ENCODE measurements at regions not wholly inside any gene's neighbourhood (a gene's known extent, or its start where the extent isn't known, plus 50 kb on each side); places are given as distances from the start of the nearest gene placed in this dataset.

GRCh38 chr4:182091128-182091527, 152.1 kb upstream of the TENM3 start:
- no peak for ATAC-seq (ENCODE audit: low read depth)
- H3K27ac ChIP-seq (ENCODE audit: poor library complexity, severe bottlenecking) = no peak overlapping the region
- no peaks in the 10 kb centered on the region for H3K27me3 ChIP-seq (ENCODE audit: insufficient read depth, poor library complexity, severe bottlenecking)
- DNase-seq (ENCODE audit: low spot score) = no peak
- TF ChIP-seq, protein P1, sequence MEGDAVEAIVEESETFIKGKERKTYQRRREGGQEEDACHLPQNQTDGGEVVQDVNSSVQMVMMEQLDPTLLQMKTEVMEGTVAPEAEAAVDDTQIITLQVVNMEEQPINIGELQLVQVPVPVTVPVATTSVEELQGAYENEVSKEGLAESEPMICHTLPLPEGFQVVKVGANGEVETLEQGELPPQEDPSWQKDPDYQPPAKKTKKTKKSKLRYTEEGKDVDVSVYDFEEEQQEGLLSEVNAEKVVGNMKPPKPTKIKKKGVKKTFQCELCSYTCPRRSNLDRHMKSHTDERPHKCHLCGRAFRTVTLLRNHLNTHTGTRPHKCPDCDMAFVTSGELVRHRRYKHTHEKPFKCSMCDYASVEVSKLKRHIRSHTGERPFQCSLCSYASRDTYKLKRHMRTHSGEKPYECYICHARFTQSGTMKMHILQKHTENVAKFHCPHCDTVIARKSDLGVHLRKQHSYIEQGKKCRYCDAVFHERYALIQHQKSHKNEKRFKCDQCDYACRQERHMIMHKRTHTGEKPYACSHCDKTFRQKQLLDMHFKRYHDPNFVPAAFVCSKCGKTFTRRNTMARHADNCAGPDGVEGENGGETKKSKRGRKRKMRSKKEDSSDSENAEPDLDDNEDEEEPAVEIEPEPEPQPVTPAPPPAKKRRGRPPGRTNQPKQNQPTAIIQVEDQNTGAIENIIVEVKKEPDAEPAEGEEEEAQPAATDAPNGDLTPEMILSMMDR (IDR thresholded peaks at IDR 0.05; ENCODE audit: poor library complexity, severe bottlenecking) = no peak
- H3K36me3 ChIP-seq (ENCODE audit: low read depth) = no peaks in the 10 kb centered on the region
- H3K4me1 ChIP-seq (ENCODE audit: insufficient read depth, poor library complexity, severe bottlenecking) = no peaks in the 10 kb centered on the region
- no peaks in the 10 kb centered on the region for H3K9me3 ChIP-seq (ENCODE audit: severe bottlenecking)
- no peak overlapping the region for H3K4me3 ChIP-seq (ENCODE audit: severe bottlenecking)

DNA sequence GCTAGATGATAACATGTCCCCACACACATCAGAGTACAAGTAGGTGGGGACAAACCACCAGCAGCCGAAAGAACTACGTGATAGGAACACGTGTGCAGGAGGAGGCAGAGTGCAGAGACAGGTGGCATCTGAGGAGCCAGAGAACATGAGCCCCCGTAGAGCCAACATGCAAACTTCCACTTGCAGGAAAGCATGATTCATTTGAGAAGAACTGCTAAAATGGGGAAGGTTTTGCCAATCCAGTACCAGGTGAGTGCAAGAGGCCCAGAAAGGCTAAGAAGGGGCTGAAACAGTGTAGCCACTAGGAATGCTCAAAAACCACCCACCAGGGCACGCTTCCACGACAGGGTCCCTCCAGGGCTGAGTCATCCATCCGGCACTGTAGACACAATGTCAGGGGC, 149.8 kb upstream of the TENM3 start:
- Histone ChIP-seq H3K27me3 (ENCODE audit: insufficient read depth, poor library complexity, severe bottlenecking) (no peaks in the 10 kb centered on the region), H3K36me3 (ENCODE audit: low read depth) (no peaks in the 10 kb centered on the region), H3K9me3 (ENCODE audit: severe bottlenecking) (no peaks in the 10 kb centered on the region), H3K27ac (ENCODE audit: poor library complexity, severe bottlenecking) (no peak overlapping the region), H3K4me3 (ENCODE audit: severe bottlenecking) (no peak overlapping the region), H3K4me1 (ENCODE audit: insufficient read depth, poor library complexity, severe bottlenecking) (no peaks in the 10 kb centered on the region)
- TF ChIP-seq, protein P1 (IDR thresholded peaks at IDR 0.05; ENCODE audit: poor library complexity, severe bottlenecking) = no peak
- DNase-seq (ENCODE audit: low spot score) (no peak), ATAC-seq (ENCODE audit: low read depth) (no peak)

GRCh38 chr4:182093935-182094334, 149.3 kb upstream of the TENM3 start:
- no peaks in the 10 kb centered on the region for H3K27me3 ChIP-seq (ENCODE audit: insufficient read depth, poor library complexity, severe bottlenecking)
- TF ChIP-seq, protein P1 (IDR thresholded peaks at IDR 0.05; ENCODE audit: poor library complexity, severe bottlenecking) = no peak
- no peaks in the 10 kb centered on the region for H3K4me1 ChIP-seq (ENCODE audit: insufficient read depth, poor library complexity, severe bottlenecking)
- no peak for ATAC-seq (ENCODE audit: low read depth)
- no peaks in the 10 kb centered on the region for H3K36me3 ChIP-seq (ENCODE audit: low read depth)
- no peak for DNase-seq (ENCODE audit: low spot score)
- H3K27ac ChIP-seq (ENCODE audit: poor library complexity, severe bottlenecking) = no peak overlapping the region
- H3K9me3 ChIP-seq (ENCODE audit: severe bottlenecking) = no peaks in the 10 kb centered on the region
- no peak overlapping the region for H3K4me3 ChIP-seq (ENCODE audit: severe bottlenecking)

- Histone ChIP-seq H3K4me1 (ENCODE audit: insufficient read depth, poor library complexity, severe bottlenecking) (no peaks in the 10 kb centered on the region), H3K27me3 (ENCODE audit: insufficient read depth, poor library complexity, severe bottlenecking) (no peaks in the 10 kb centered on the region), H3K9me3 (ENCODE audit: severe bottlenecking) (no peaks in the 10 kb centered on the region), H3K27ac (ENCODE audit: poor library complexity, severe bottlenecking) (no peak overlapping the region), H3K36me3 (ENCODE audit: low read depth) (no peaks in the 10 kb centered on the region), H3K4me3 (ENCODE audit: severe bottlenecking) (no peak overlapping the region)
- TF ChIP-seq, protein P1 (IDR thresholded peaks at IDR 0.05; ENCODE audit: poor library complexity, severe bottlenecking) = no peak
- no peak for DNase-seq (ENCODE audit: low spot score)
- peak; percentile 51; the same call in 1 of the 3 replicates for ATAC-seq (ENCODE audit: low read depth)
These were observed 141.6 kb upstream of the TENM3 start for GRCh38 chr4:182101618-182102017.

DNA sequence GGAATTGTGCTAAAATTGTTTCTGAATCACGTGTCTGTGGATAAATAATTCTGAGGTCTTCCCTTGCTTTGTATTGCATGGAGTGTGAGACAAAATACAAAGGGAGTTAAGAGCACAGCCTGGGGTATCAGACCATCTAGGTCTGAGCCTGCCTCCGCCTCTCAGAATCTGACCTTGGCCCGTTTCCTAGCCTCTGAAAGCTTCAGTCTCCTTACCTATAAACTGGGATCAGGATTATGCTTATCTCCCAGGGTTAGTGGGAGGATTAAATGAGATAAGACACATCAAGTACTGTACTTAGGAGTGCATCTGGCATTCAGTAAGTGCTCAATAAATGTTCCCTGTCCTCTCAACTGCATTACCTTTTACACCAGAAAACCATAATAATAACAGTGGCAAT, 140.6 kb upstream of the TENM3 start:
- Histone ChIP-seq H3K27ac (ENCODE audit: poor library complexity, severe bottlenecking) (no peak overlapping the region), H3K4me3 (ENCODE audit: severe bottlenecking) (no peak overlapping the region), H3K4me1 (ENCODE audit: insufficient read depth, poor library complexity, severe bottlenecking) (no peaks in the 10 kb centered on the region), H3K36me3 (ENCODE audit: low read depth) (no peaks in the 10 kb centered on the region), H3K9me3 (ENCODE audit: severe bottlenecking) (no peaks in the 10 kb centered on the region), H3K27me3 (ENCODE audit: insufficient read depth, poor library complexity, severe bottlenecking) (no peaks in the 10 kb centered on the region)
- TF ChIP-seq, protein P1 (IDR thresholded peaks at IDR 0.05; ENCODE audit: poor library complexity, severe bottlenecking) = no peak
- DNase-seq (ENCODE audit: low spot score) (no peak), ATAC-seq (ENCODE audit: low read depth) (no peak)

Measured in RWPE2 (cell line).